Vagina (tissue), 2 donors: ENCODE measurements at regions not wholly inside any gene's neighbourhood (a gene's known extent, or its start where the extent isn't known, plus 50 kb on each side); places are given as distances from the start of the nearest gene placed in this dataset.

Experiments
- CTCF ChIP-seq, 3 experiments: fragments of 450-650 bp in 2 of 3; fragments of 200-600 bp in 1 of 3; sonication (generic) in 1 of 3; IDR thresholded peaks; one replicate each; pipeline ENCODE4 v1.5.1; 2017 to 2019; ENCODE audit warnings: antibody characterized with exemption in 3 of 3, mild to moderate bottlenecking in 2 of 3, moderate library complexity in 2 of 3
- POLR2A ChIP-seq, 2 donors: fragments of 450-650 bp; IDR thresholded peaks; one replicate each; pipeline ENCODE4 v1.6.1; 2017; ENCODE audit warnings: antibody characterized with exemption in 2 of 2, mild to moderate bottlenecking in 2 of 2, moderate library complexity in 2 of 2
- POLR2AphosphoS5 ChIP-seq, 2 donors: sonication (generic); formaldehyde crosslinking; IDR thresholded peaks; one replicate each; pipeline ENCODE4 v1.9.0; 2017; ENCODE audit warnings: antibody characterized with exemption in 2 of 2, mild to moderate bottlenecking in 2 of 2, low read depth in 1 of 2; ENCODE audit not compliant: insufficient read depth in 1 of 2

GRCh38 chr14:54136894-54137613 lies 180.4 kb upstream of the BMP4 start:
- TF ChIP-seq CTCF (IDR thresholded peaks at IDR 0.05) (no peak), POLR2AphosphoS5 (IDR thresholded peaks at IDR 0.05; ENCODE audit: insufficient read depth in 1 of 2, low read depth in 1 of 2) (no peak), POLR2A (IDR thresholded peaks at IDR 0.05) (no peak)
